GM23338 (cell line): ENCODE measurements at regions not wholly inside any gene's neighbourhood (a gene's known extent, or its start where the extent isn't known, plus 50 kb on each side); places are given as distances from the start of the nearest gene placed in this dataset.

Experiments used
- ATAC-seq: fragments of 200-7000 bp; cut with Tn5 transposase; 3 replicates; pipeline ENCODE4 v1.9.1; 2020
- DNase-seq: peaks from one replicate; pipeline ENCODE4 v3.0.0-alpha.2; 2015; ENCODE audit warnings: low spot score
- H2AFZ ChIP-seq: fragments of 200-600 bp; sonication (generic); 2 replicates; pipeline ENCODE4 v1.8.0; 2016; ENCODE audit warnings: antibody characterized with exemption, mild to moderate bottlenecking, moderate library complexity
- H3F3A ChIP-seq: fragments of 200-600 bp; sonication (generic); replicated peaks from 2 replicates; pipeline ENCODE4 v1.8.0; 2017; ENCODE audit warnings: antibody characterized with exemption, mixed run types, low read depth
- H3K27ac ChIP-seq: fragments of 200-600 bp; sonication (generic); 2 replicates; pipeline ENCODE4 v1.6.1; 2016; ENCODE audit warnings: low read depth
- H3K27me3 ChIP-seq: fragments of 200-600 bp; sonication (generic); 2 replicates; pipeline ENCODE4 v1.8.0; 2016; ENCODE audit warnings: mild to moderate bottlenecking, mixed run types, moderate library complexity; ENCODE audit not compliant: insufficient read depth
- H3K36me3 ChIP-seq: fragments of 200-600 bp; sonication (generic); 2 replicates; pipeline ENCODE4 v1.8.0; 2016; ENCODE audit warnings: mild to moderate bottlenecking; ENCODE audit not compliant: insufficient read depth
- H3K4me1 ChIP-seq: fragments of 200-600 bp; sonication (generic); 2 replicates; pipeline ENCODE4 v1.8.0; 2016; ENCODE audit warnings: mild to moderate bottlenecking, moderate library complexity; ENCODE audit not compliant: insufficient read depth
- H3K4me2 ChIP-seq: fragments of 200-600 bp; sonication (generic); 2 replicates; pipeline ENCODE4 v1.7.1; 2017; ENCODE audit warnings: mixed run types
- H3K4me3 ChIP-seq: fragments of 200-600 bp; sonication (generic); 2 replicates; pipeline ENCODE4 v1.6.1; 2016; ENCODE audit warnings: mixed run types
- H3K79me2 ChIP-seq: fragments of 200-600 bp; sonication (generic); replicated peaks from 2 replicates; pipeline ENCODE4 v1.8.0; 2017; ENCODE audit warnings: mild to moderate bottlenecking; ENCODE audit not compliant: insufficient read depth
- H3K9me2 ChIP-seq: fragments of 200-600 bp; sonication (generic); 2 replicates; pipeline ENCODE4 v1.8.0; 2017; ENCODE audit not compliant: insufficient read depth
- H4K20me1 ChIP-seq: fragments of 200-600 bp; sonication (generic); replicated peaks from 2 replicates; pipeline ENCODE4 v1.8.0; 2017; ENCODE audit warnings: mild to moderate bottlenecking; ENCODE audit not compliant: insufficient read depth
- H3K27ac Mint-ChIP-seq: 2 replicates; pipeline ENCODE4 v1.8.0; 2020; ENCODE audit warnings: inconsistent platforms, mild to moderate bottlenecking, moderate library complexity, mixed read lengths
- H3K27me3 Mint-ChIP-seq: 3 replicates; pipeline ENCODE4 v1.8.0; 2022; ENCODE audit warnings: low read depth, mild to moderate bottlenecking, moderate library complexity, mixed read lengths, inconsistent platforms; ENCODE audit not compliant: insufficient read depth, poor library complexity
- H3K36me3 Mint-ChIP-seq: 3 replicates; pipeline ENCODE4 v1.8.0; 2021; ENCODE audit warnings: low read depth, mild to moderate bottlenecking, inconsistent platforms, moderate library complexity, mixed read lengths
- H3K4me1 Mint-ChIP-seq: 3 replicates; pipeline ENCODE4 v1.8.0; 2020; ENCODE audit warnings: mild to moderate bottlenecking, inconsistent platforms, mixed read lengths
- H3K4me3 Mint-ChIP-seq: 3 replicates; pipeline ENCODE4 v1.8.0; 2021; ENCODE audit warnings: moderate library complexity, mild to moderate bottlenecking, inconsistent platforms, mixed read lengths
- H3K9me3 Mint-ChIP-seq: 3 replicates; pipeline ENCODE4 v1.8.0; 2020; ENCODE audit warnings: moderate library complexity, mild to moderate bottlenecking, inconsistent platforms, mixed read lengths
- CTCF ChIP-seq, 2 experiments: fragments of 200-600 bp in 1 of 2; sonication (generic) in 1 of 2; conservative IDR thresholded peaks; 2 replicates each; pipeline versions ENCODE4 v1.5.1 to v1.6.1; 2016 to 2017; ENCODE audit warnings: antibody characterized with exemption in 2 of 2, low read depth in 2 of 2, mild to moderate bottlenecking in 2 of 2, moderate library complexity in 1 of 2
- EZH2 ChIP-seq: fragments of 200-600 bp; sonication (generic); IDR thresholded peaks from one replicate; pipeline ENCODE4 v1.8.0; 2017; ENCODE audit warnings: antibody characterized with exemption, mild to moderate bottlenecking, low read depth; ENCODE audit not compliant: unreplicated experiment
- EZH2phosphoT487 ChIP-seq: fragments of 200-600 bp; sonication (generic); IDR thresholded peaks from one replicate; pipeline ENCODE4 v1.8.1; 2018; ENCODE audit warnings: antibody characterized with exemption; ENCODE audit not compliant: unreplicated experiment
- JUNB ChIP-seq: IDR thresholded peaks from one replicate; pipeline ENCODE4 v1.6.1; 2016; ENCODE audit warnings: antibody characterized with exemption; ENCODE audit not compliant: unreplicated experiment
- NANOG ChIP-seq: IDR thresholded peaks from 2 replicates; pipeline ENCODE4 v1.6.1; 2016; ENCODE audit warnings: antibody characterized with exemption, borderline replicate concordance
- POLR2AphosphoS5 ChIP-seq: IDR thresholded peaks from 2 replicates; pipeline ENCODE4 v1.6.1; 2016; ENCODE audit warnings: antibody characterized with exemption, low read depth
- REST ChIP-seq: IDR thresholded peaks from one replicate; pipeline ENCODE4 v1.6.1; 2018; ENCODE audit warnings: antibody characterized with exemption; ENCODE audit not compliant: unreplicated experiment
- ZNF331 ChIP-seq: fragments of 250-450 bp; sonication (Bioruptor Pico); IDR thresholded peaks from 2 replicates; pipeline ENCODE4 v1.5.0; 2020; ENCODE audit warnings: low read depth, mild to moderate bottlenecking, moderate library complexity
- ZNF462 ChIP-seq: fragments of 250-450 bp; sonication (Bioruptor Pico); IDR thresholded peaks from 2 replicates; pipeline ENCODE4 v1.5.0; 2020; ENCODE audit warnings: mild to moderate bottlenecking, moderate library complexity

- Mint-ChIP-seq H3K4me3 (no peak overlapping the region), H3K27ac (no peak overlapping the region), H3K4me1 (peaks cover 9% of the 10 kb centered on the region), H3K9me3 (no peaks in the 10 kb centered on the region), H3K36me3 (no peaks in the 10 kb centered on the region), H3K27me3 (no peaks in the 10 kb centered on the region)
- H3K9me2 ChIP-seq = peaks cover 4% of the 10 kb centered on the region; the same call in 1 of the 2 replicates
- no peaks in the 10 kb centered on the region for H3F3A ChIP-seq
- H3K4me2 ChIP-seq = no peak overlapping the region
- no peak overlapping the region for H3K27ac ChIP-seq
- no peak overlapping the region for H3K4me3 ChIP-seq
- no peaks in the 10 kb centered on the region for H3K79me2 ChIP-seq
- no peaks in the 10 kb centered on the region for H3K4me1 ChIP-seq
- DNase-seq (no peak), ATAC-seq (no peak)
- no peak for TF ChIP-seq ZNF331 (CRISPR knock-in tag)
- TF ChIP-seq JUNB = no peak
- no peak for TF ChIP-seq POLR2AphosphoS5
- TF ChIP-seq CTCF (conservative IDR thresholded peaks at IDR 0.05; ENCODE audit: low read depth in 2 of 2) = no peak
- no peak for TF ChIP-seq EZH2phosphoT487
- TF ChIP-seq REST = no peak
- no peak for TF ChIP-seq EZH2
- no peak for TF ChIP-seq NANOG
- no peak overlapping the region for H2AFZ ChIP-seq
- H3K36me3 ChIP-seq = no peaks in the 10 kb centered on the region
- H4K20me1 ChIP-seq = no peaks in the 10 kb centered on the region
- H3K27me3 ChIP-seq = no peaks in the 10 kb centered on the region
Observed at GRCh38 chr3:177842302-177842701, 645.0 kb upstream of the TBL1XR1 start.

GRCh38 chr3:177842743-177843734 is 645.8 kb upstream of the TBL1XR1 start:
- no peaks in the 10 kb centered on the region for H4K20me1 ChIP-seq
- no peak overlapping the region for H3K27ac ChIP-seq
- H3K79me2 ChIP-seq = no peaks in the 10 kb centered on the region
- ATAC-seq (no peak), DNase-seq (no peak)
- H3K36me3 ChIP-seq = no peaks in the 10 kb centered on the region
- H3K4me1 ChIP-seq = no peaks in the 10 kb centered on the region
- H2AFZ ChIP-seq = no peak overlapping the region
- TF ChIP-seq ZNF462 (CRISPR knock-in tag) = no peak
- TF ChIP-seq JUNB = no peak
- H3K27me3 ChIP-seq = no peaks in the 10 kb centered on the region
- no peaks in the 10 kb centered on the region for H3K27me3 Mint-ChIP-seq
- H3K36me3 Mint-ChIP-seq = no peaks in the 10 kb centered on the region
- no peaks in the 10 kb centered on the region for H3F3A ChIP-seq
- H3K4me2 ChIP-seq = no peak overlapping the region
- H3K27ac Mint-ChIP-seq = no peak overlapping the region
- H3K4me3 Mint-ChIP-seq = no peak overlapping the region
- H3K9me2 ChIP-seq = peaks cover 4% of the 10 kb centered on the region; the same call in 1 of the 2 replicates
- no peak overlapping the region for H3K4me3 ChIP-seq
- H3K9me3 Mint-ChIP-seq = no peaks in the 10 kb centered on the region
- peaks cover 4% of the 10 kb centered on the region; the same call in 1 of the 3 replicates for H3K4me1 Mint-ChIP-seq
